Neural crest cell (in vitro differentiated cells): ENCODE measurements at regions not wholly inside any gene's neighbourhood (a gene's known extent, or its start where the extent isn't known, plus 50 kb on each side); places are given as distances from the start of the nearest gene placed in this dataset.

Experiments
- DNase-seq: peaks from one replicate; pipeline ENCODE4 v3.0.0; 2021; ENCODE audit warnings: low read depth, mixed read lengths, low spot score
- H3K27ac Mint-ChIP-seq: one replicate; pipeline ENCODE4 v1.8.0; 2021; ENCODE audit warnings: mild to moderate bottlenecking, mixed read lengths; ENCODE audit not compliant: unreplicated experiment
- H3K27me3 Mint-ChIP-seq: 2 replicates; pipeline ENCODE4 v1.8.0; 2021; ENCODE audit warnings: low read depth, mild to moderate bottlenecking, mixed read lengths
- H3K36me3 Mint-ChIP-seq: 2 replicates; pipeline ENCODE4 v1.8.0; 2021; ENCODE audit warnings: low read depth, mild to moderate bottlenecking, mixed read lengths
- H3K4me1 Mint-ChIP-seq: 2 replicates; pipeline ENCODE4 v1.8.0; 2021; ENCODE audit warnings: mixed read lengths
- H3K4me3 Mint-ChIP-seq: one replicate; pipeline ENCODE4 v1.8.0; 2021; ENCODE audit warnings: mild to moderate bottlenecking, mixed read lengths
- H3K9me3 Mint-ChIP-seq: 2 replicates; pipeline ENCODE4 v1.8.0; 2021; ENCODE audit warnings: mixed read lengths
- CTCF ChIP-seq: fragments of 200-600 bp; sonication (generic); conservative IDR thresholded peaks from 2 replicates; pipeline ENCODE4 v1.5.0; 2021; ENCODE audit warnings: antibody characterized with exemption, mild to moderate bottlenecking

- no peak for TF ChIP-seq CTCF
- Mint-ChIP-seq H3K27ac (no peak overlapping the region), H3K9me3 (no peaks in the 10 kb centered on the region), H3K36me3 (no peaks in the 10 kb centered on the region), H3K4me1 (no peaks in the 10 kb centered on the region), H3K27me3 (no peaks in the 10 kb centered on the region), H3K4me3 (no peak overlapping the region)
- DNase-seq, result no peak
Observed at GRCh38 chr14:86086962-86087361, 557.0 kb downstream of the FLRT2 start.

- DNase-seq, result no peak
- no peaks in the 10 kb centered on the region for H3K9me3 Mint-ChIP-seq
- H3K27me3 Mint-ChIP-seq, result no peaks in the 10 kb centered on the region
- H3K4me3 Mint-ChIP-seq, result no peak overlapping the region
- no peaks in the 10 kb centered on the region for H3K36me3 Mint-ChIP-seq
- H3K4me1 Mint-ChIP-seq, result no peaks in the 10 kb centered on the region
- no peak for TF ChIP-seq CTCF
- H3K27ac Mint-ChIP-seq, result no peak overlapping the region
Observed at GRCh38 chr14:86084097-86084496, 554.2 kb downstream of the FLRT2 start.

GRCh38 chr14:86083616-86084015, 553.7 kb downstream of the FLRT2 start:
- no peaks in the 10 kb centered on the region for H3K27me3 Mint-ChIP-seq
- H3K27ac Mint-ChIP-seq, result no peak overlapping the region
- no peaks in the 10 kb centered on the region for H3K9me3 Mint-ChIP-seq
- DNase-seq, result no peak
- no peak for TF ChIP-seq CTCF
- H3K4me1 Mint-ChIP-seq, result no peaks in the 10 kb centered on the region
- no peak overlapping the region for H3K4me3 Mint-ChIP-seq
- H3K36me3 Mint-ChIP-seq, result no peaks in the 10 kb centered on the region

- no peaks in the 10 kb centered on the region for H3K27me3 Mint-ChIP-seq
- no peak for DNase-seq
- no peak overlapping the region for H3K4me3 Mint-ChIP-seq
- no peaks in the 10 kb centered on the region for H3K4me1 Mint-ChIP-seq
- H3K27ac Mint-ChIP-seq, result no peak overlapping the region
- no peak for TF ChIP-seq CTCF
- H3K9me3 Mint-ChIP-seq, result no peaks in the 10 kb centered on the region
- no peaks in the 10 kb centered on the region for H3K36me3 Mint-ChIP-seq
Observed at GRCh38 chr14:86072116-86072894, 542.4 kb downstream of the FLRT2 start.

GRCh38 chr14:86066651-86067050, 536.7 kb downstream of the FLRT2 start:
- Mint-ChIP-seq H3K27ac (no peak overlapping the region), H3K27me3 (no peaks in the 10 kb centered on the region), H3K4me1 (no peaks in the 10 kb centered on the region), H3K36me3 (no peaks in the 10 kb centered on the region), H3K4me3 (no peak overlapping the region), H3K9me3 (peaks cover 4% of the 10 kb centered on the region)
- DNase-seq, result no peak
- TF ChIP-seq CTCF, result no peak
